ENCODE measurements at regions not wholly inside any gene's neighbourhood (a gene's known extent, or its start where the extent isn't known, plus 50 kb on each side); places are given as distances from the start of the nearest gene placed in this dataset.

DNA sequence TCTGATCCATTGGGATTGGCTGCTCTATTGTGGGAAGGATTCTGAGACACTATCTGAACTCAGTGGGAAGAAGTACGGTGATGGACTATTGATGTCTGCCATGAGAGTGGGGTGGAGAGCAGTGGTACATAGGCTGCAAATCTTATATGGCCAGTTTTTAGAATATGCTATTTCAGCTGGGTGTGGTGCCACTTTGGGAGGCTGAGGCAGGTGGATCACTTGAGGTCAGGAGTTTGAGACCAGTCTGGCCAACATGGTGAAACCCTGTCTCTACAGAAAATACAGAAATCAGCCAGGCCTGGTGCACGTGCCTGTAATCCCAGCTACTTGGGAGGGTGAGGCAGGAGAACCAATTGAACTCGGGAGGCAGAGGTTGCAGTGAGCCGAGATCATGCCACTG lies 505.9 kb downstream of the MED13L start:
- TF ChIP-seq, protein P1, sequence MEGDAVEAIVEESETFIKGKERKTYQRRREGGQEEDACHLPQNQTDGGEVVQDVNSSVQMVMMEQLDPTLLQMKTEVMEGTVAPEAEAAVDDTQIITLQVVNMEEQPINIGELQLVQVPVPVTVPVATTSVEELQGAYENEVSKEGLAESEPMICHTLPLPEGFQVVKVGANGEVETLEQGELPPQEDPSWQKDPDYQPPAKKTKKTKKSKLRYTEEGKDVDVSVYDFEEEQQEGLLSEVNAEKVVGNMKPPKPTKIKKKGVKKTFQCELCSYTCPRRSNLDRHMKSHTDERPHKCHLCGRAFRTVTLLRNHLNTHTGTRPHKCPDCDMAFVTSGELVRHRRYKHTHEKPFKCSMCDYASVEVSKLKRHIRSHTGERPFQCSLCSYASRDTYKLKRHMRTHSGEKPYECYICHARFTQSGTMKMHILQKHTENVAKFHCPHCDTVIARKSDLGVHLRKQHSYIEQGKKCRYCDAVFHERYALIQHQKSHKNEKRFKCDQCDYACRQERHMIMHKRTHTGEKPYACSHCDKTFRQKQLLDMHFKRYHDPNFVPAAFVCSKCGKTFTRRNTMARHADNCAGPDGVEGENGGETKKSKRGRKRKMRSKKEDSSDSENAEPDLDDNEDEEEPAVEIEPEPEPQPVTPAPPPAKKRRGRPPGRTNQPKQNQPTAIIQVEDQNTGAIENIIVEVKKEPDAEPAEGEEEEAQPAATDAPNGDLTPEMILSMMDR (IDR thresholded peaks at IDR 0.05; ENCODE audit: low read length, missing control alignments) = no peak
- H3K4me3 ChIP-seq (replicated peaks; ENCODE audit: low read depth, low read length) = no peak overlapping the region
- no peak for DNase-seq (ENCODE audit: low read depth)

DNA sequence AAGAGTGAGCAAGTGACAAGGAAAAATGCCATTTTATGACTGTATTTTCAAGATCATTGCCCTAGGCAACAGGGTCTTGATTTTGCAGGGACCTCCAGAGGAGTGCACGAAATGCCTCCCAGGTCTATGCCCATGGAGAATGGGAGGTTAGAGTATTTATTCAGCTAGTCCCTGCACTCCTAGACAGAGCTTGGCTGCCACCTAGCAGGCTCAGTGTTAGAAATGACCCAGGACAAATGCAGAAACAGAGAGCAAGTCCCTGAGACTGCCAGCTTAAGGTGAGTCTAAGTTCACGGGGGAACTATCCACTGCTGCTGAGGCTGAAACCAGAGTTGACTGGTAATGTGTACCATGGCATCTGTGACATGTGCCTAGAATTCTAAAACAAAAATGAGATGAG lies 506.4 kb downstream of the MED13L start:
- peak; percentile 8 for DNase-seq (ENCODE audit: low read depth)
- H3K4me3 ChIP-seq (replicated peaks; ENCODE audit: low read depth, low read length) = no peak overlapping the region
- TF ChIP-seq, protein P1 (IDR thresholded peaks at IDR 0.05; ENCODE audit: low read length, missing control alignments) = no peak

DNA sequence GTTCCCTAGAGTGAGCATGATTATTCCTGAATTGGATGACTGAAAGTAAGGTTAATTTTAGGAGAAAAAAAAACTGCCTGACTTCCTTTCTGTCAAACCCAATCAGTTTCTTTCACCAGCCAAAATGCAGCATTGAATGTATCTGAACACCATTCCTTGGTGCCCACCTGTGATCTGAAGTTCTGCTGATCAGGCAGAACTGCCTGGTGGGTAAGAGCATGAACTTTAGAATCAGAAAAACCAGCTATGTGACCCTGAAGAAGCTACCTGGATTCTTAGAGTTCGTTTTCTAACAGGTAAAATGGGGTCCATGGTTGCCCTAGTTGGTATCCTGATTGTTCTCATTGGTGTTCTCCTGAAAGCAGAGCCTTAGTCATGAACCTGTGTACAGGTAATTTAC lies 506.9 kb downstream of the MED13L start:
- DNase-seq (ENCODE audit: low read depth) = no peak
- TF ChIP-seq, protein P1 (IDR thresholded peaks at IDR 0.05; ENCODE audit: low read length, missing control alignments) = no peak
- no peak overlapping the region for H3K4me3 ChIP-seq (replicated peaks; ENCODE audit: low read depth, low read length)

DNA sequence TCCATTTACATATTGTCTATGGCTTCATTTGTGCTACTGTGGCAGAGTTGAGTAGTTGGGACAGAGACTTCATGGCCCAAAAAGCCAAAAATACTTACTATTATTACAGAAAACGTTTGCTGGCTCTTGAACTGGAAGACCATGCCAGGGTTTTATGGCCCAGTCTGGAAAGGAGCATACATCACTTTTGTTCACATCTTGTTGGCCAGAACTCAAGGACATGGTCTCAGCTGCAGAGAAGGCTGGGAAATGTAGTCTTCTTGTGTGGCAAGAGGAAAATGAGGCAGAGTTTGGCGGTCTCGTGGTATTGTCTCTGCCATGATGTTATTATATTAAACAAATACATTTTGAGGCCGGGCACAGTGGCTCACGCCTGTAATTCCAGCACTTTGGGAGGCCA lies 509.6 kb downstream of the MED13L start:
- TF ChIP-seq, protein P1 (IDR thresholded peaks at IDR 0.05; ENCODE audit: low read length, missing control alignments) = no peak
- H3K4me3 ChIP-seq (replicated peaks; ENCODE audit: low read depth, low read length) = no peak overlapping the region
- DNase-seq (ENCODE audit: low read depth) = no peak

DNA sequence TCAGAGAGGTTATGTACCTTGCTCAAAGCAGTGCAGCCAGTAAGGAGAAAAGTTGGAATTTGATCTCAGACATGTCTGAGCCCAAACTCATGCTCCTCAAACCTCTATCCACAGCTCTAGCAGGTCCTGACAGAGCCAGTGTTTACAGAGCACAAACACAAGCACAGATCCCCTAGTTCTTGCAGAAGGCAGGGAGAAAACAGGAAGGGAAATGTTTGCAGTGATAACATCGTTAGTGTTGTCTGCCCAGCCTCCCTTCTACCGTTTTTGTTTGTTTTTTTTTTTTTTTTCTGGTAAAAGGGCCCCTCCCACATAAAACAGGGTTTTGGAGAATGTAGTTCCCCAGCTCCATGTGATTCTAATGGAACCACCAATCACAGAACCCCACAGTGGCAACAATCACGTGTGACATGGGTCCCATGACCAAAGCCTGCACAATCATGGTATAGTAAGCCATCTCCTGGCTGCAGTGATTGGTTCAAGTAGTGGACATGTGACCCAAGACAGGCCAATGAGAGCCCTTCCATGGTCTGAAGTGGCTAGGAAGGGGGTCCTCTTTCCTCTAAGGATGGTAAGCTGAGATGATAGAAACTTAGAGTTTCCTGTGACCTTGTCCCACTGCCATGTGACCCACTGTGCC lies 513.4 kb downstream of the MED13L start:
- DNase-seq (ENCODE audit: low read depth) = no peak
- TF ChIP-seq, protein P1 (IDR thresholded peaks at IDR 0.05; ENCODE audit: low read length, missing control alignments) = no peak
- no peak overlapping the region for H3K4me3 ChIP-seq (replicated peaks; ENCODE audit: low read depth, low read length)

DNA sequence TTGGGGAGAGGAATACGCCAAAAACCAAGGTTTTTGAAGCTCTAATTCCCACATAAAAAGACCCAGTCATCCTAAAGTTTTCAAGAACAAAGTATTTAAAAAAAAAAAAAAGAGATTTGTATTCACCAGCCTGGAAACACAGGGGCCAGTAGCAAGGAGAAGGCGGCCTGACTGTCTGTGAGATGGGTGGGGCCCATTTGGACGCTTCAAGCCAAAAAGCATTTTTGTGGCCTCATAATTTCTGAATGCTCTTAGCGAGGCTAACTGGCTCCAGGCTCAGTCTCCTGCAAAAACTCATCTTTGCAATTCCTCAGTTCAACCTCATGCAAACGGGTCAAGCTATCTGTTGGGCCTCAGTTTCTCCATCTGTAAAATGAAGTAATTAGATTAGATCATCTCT lies 514.1 kb downstream of the MED13L start:
- no peak for DNase-seq (ENCODE audit: low read depth)
- TF ChIP-seq, protein P1 (IDR thresholded peaks at IDR 0.05; ENCODE audit: low read length, missing control alignments) = no peak
- no peak overlapping the region for H3K4me3 ChIP-seq (replicated peaks; ENCODE audit: low read depth, low read length)

DNA sequence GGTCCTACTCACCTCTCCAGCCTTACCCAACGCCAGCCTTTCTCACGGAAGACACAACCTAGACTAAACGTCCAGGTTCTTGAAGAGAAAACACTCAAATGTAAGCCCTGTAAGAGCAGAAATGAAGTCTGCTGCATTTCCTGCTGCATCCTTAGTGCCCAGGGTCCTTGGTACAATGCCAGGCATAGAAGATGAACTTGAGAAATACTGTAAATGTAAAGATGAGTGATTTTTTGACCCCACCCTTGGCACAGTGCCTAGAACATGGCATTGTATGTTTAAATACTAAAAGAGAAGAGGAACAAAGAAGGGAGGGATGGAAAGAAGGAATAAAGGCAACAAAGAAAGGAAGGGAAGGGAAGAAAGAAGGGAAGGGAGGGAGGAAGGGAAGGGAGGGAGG lies 514.6 kb downstream of the MED13L start:
- H3K4me3 ChIP-seq (replicated peaks; ENCODE audit: low read depth, low read length) = no peak overlapping the region
- TF ChIP-seq, protein P1 (IDR thresholded peaks at IDR 0.05; ENCODE audit: low read length, missing control alignments) = no peak
- DNase-seq (ENCODE audit: low read depth) = no peak
